Fibroblast of lung (primary cell): ENCODE measurements at regions not wholly inside any gene's neighbourhood (a gene's known extent, or its start where the extent isn't known, plus 50 kb on each side); places are given as distances from the start of the nearest gene placed in this dataset.

ENCODE experiments used
- DNase-seq, 2 donors: peaks; one replicate each; pipeline versions ENCODE4 v3.0.0 to v3.0.0-alpha.2; 2010; ENCODE audit warnings: low read depth in 2 of 2
- H2AFZ ChIP-seq: 2 replicates; pipeline ENCODE4 v1.5.1; 2012; ENCODE audit warnings: low read length, control low read depth, inconsistent platforms
- H3K27ac ChIP-seq: 2 replicates; pipeline ENCODE4 v1.5.1; 2011; ENCODE audit warnings: low read length, control low read depth; ENCODE audit not compliant: insufficient read depth
- H3K27me3 ChIP-seq: 2 replicates; pipeline ENCODE4 v1.5.1; 2011; ENCODE audit warnings: mild to moderate bottlenecking, low read length; ENCODE audit not compliant: control insufficient read depth, insufficient read depth
- H3K36me3 ChIP-seq: 2 replicates; pipeline ENCODE4 v1.5.1; 2011; ENCODE audit warnings: low read length; ENCODE audit not compliant: control insufficient read depth, insufficient read depth
- H3K4me1 ChIP-seq: 2 replicates; pipeline ENCODE4 v1.5.1; 2011; ENCODE audit warnings: low read length; ENCODE audit not compliant: control insufficient read depth, insufficient read depth; ENCODE audit errors: extremely low read depth
- H3K4me2 ChIP-seq: 2 replicates; pipeline ENCODE4 v1.5.1; 2011; ENCODE audit warnings: low read length, control low read depth; ENCODE audit not compliant: insufficient read depth; ENCODE audit errors: extremely low read depth
- H3K4me3 ChIP-seq, 4 experiments: fragments of 200-600 bp in 1 of 4; sonication (generic) in 1 of 4; replicated peaks in 1 of 4; 2 replicates each; pipeline ENCODE4 v1.5.1; 2011 to 2016; ENCODE audit warnings: low read length in 4 of 4, low read depth in 3 of 4, mild to moderate bottlenecking in 3 of 4, control low read depth in 2 of 4, inconsistent platforms in 1 of 4, mixed read lengths in 1 of 4; ENCODE audit not compliant: insufficient read depth in 1 of 4; ENCODE audit errors: control extremely low read depth in 1 of 4
- H3K79me2 ChIP-seq: 2 replicates; pipeline ENCODE4 v1.5.1; 2012; ENCODE audit warnings: mild to moderate bottlenecking, low read length, inconsistent platforms; ENCODE audit not compliant: control insufficient read depth, insufficient read depth
- H3K9ac ChIP-seq: 2 replicates; pipeline ENCODE4 v1.5.1; 2011; ENCODE audit warnings: mild to moderate bottlenecking, low read length, control low read depth; ENCODE audit not compliant: insufficient read depth
- H3K9me3 ChIP-seq: 2 replicates; pipeline ENCODE4 v1.5.1; 2012; ENCODE audit warnings: low read depth, low read length; ENCODE audit not compliant: control insufficient read depth, insufficient read depth
- H4K20me1 ChIP-seq: 2 replicates; pipeline ENCODE4 v1.5.1; 2011; ENCODE audit warnings: low read length; ENCODE audit not compliant: control insufficient read depth, insufficient read depth; ENCODE audit errors: extremely low read depth
- EZH2 ChIP-seq: IDR thresholded peaks from 2 replicates; pipeline ENCODE4 v1.5.1; 2012; ENCODE audit warnings: low read length, control low read depth, mild to moderate bottlenecking; ENCODE audit errors: missing control alignments
- TF ChIP-seq, protein P1 (sequence below), 2 donors: IDR thresholded peaks in 1 of 2; conservative IDR thresholded peaks in 1 of 2; 1 replicate in 1 of 2; 2 replicates in 1 of 2; pipeline ENCODE4 v1.5.1; 2011 to 2012; ENCODE audit warnings: low read length in 2 of 2, control low read depth in 1 of 2, inconsistent platforms in 1 of 2, low read depth in 1 of 2, mild to moderate bottlenecking in 1 of 2

DNA sequence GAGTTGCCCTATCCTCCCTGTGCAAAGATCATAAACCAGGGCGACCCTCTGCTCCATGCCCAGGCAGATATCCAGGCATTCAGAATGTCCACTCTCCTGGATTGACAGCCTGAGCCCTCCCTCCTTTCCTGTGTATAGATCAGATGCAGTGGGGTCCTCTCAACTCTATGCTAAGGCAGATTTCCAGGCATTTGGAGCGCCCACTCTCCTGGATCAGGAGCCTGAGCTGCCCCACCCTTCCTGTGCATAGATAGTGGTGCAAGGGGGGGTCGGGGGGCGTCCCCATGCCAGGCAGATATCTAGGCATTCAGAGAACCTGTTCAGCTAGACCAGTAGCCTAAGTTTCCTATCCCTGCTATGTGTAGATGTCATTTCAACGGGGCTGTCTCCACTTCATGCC is 941.1 kb downstream of the PCDH19 start:
- TF ChIP-seq, protein P1, sequence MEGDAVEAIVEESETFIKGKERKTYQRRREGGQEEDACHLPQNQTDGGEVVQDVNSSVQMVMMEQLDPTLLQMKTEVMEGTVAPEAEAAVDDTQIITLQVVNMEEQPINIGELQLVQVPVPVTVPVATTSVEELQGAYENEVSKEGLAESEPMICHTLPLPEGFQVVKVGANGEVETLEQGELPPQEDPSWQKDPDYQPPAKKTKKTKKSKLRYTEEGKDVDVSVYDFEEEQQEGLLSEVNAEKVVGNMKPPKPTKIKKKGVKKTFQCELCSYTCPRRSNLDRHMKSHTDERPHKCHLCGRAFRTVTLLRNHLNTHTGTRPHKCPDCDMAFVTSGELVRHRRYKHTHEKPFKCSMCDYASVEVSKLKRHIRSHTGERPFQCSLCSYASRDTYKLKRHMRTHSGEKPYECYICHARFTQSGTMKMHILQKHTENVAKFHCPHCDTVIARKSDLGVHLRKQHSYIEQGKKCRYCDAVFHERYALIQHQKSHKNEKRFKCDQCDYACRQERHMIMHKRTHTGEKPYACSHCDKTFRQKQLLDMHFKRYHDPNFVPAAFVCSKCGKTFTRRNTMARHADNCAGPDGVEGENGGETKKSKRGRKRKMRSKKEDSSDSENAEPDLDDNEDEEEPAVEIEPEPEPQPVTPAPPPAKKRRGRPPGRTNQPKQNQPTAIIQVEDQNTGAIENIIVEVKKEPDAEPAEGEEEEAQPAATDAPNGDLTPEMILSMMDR (conservative IDR thresholded peaks at IDR 0.05 in 1 of 2, IDR thresholded peaks at IDR 0.05 in 1 of 2; ENCODE audit: low read depth in 1 of 2, low read length in 2 of 2), result no peak
- TF ChIP-seq EZH2, result no peak
- Histone ChIP-seq H3K4me1 (no peaks in the 10 kb centered on the region), H3K79me2 (no peaks in the 10 kb centered on the region), H3K27me3 (no peaks in the 10 kb centered on the region), H3K4me3 (no peak overlapping the region), H2AFZ (no peak overlapping the region), H3K27ac (no peak overlapping the region), H3K4me2 (no peak overlapping the region), H4K20me1 (no peaks in the 10 kb centered on the region), H3K9ac (no peak overlapping the region), H3K36me3 (no peaks in the 10 kb centered on the region), H3K9me3 (no peaks in the 10 kb centered on the region)
- DNase-seq, result no peak

DNA sequence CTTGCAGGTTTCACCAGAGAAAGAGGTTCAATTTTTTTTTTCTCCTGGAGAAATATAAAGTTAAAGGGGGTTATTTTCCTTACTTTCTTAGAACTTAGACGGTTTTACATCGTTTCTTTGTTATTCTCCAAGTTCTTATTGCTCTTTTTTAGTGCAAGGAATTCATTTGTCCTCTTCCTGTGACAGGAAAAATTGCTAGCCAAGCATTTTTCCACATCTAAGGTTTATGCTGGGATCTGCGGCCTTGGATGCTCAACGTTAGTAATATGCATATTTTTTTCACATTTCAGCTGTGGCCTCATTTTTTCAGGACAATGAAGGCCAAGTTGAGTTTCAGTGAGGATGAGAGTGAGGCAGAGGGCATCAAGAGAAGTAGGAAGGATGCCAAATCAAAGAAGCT is 948.9 kb downstream of the PCDH19 start:
- H3K4me2 ChIP-seq, result no peak overlapping the region
- no peaks in the 10 kb centered on the region for H4K20me1 ChIP-seq
- no peak overlapping the region for H3K27ac ChIP-seq
- no peaks in the 10 kb centered on the region for H3K4me1 ChIP-seq
- no peak overlapping the region for H2AFZ ChIP-seq
- no peaks in the 10 kb centered on the region for H3K9me3 ChIP-seq
- TF ChIP-seq, protein P1 (conservative IDR thresholded peaks at IDR 0.05 in 1 of 2, IDR thresholded peaks at IDR 0.05 in 1 of 2; ENCODE audit: low read depth in 1 of 2, low read length in 2 of 2), result no peak
- TF ChIP-seq EZH2, result no peak
- H3K4me3 ChIP-seq, result no peak overlapping the region
- no peak overlapping the region for H3K9ac ChIP-seq
- no peaks in the 10 kb centered on the region for H3K79me2 ChIP-seq
- no peaks in the 10 kb centered on the region for H3K27me3 ChIP-seq
- no peaks in the 10 kb centered on the region for H3K36me3 ChIP-seq
- DNase-seq, result no peak

DNA sequence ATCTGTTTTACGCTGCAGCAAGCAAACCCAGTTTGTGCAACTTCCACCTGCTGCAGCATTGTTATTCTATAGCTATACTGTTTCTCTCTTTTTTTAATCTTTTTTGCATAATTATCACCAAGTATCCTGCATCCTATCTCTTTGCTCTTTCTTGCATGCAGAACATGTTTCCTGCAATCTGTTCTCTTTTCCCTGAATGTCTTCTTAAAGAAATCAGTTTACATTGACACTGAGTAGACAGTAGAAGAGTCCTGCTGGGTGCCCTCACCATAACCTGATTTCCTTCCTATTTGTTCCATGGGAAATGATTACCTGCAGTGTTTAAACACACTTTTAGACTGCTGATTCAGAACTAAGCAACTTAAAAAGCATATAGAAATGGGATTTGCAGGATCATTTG is 964.7 kb downstream of the PCDH19 start:
- no peaks in the 10 kb centered on the region for H3K9me3 ChIP-seq
- H2AFZ ChIP-seq, result no peak overlapping the region
- no peaks in the 10 kb centered on the region for H3K79me2 ChIP-seq
- H3K27me3 ChIP-seq, result no peaks in the 10 kb centered on the region
- no peak overlapping the region for H3K27ac ChIP-seq
- DNase-seq, result no peak
- H4K20me1 ChIP-seq, result no peaks in the 10 kb centered on the region
- no peaks in the 10 kb centered on the region for H3K4me1 ChIP-seq
- TF ChIP-seq, protein P1 (conservative IDR thresholded peaks at IDR 0.05 in 1 of 2, IDR thresholded peaks at IDR 0.05 in 1 of 2; ENCODE audit: low read depth in 1 of 2, low read length in 2 of 2), result no peak
- H3K4me3 ChIP-seq, result no peak overlapping the region
- no peak overlapping the region for H3K9ac ChIP-seq
- H3K4me2 ChIP-seq, result no peak overlapping the region
- no peaks in the 10 kb centered on the region for H3K36me3 ChIP-seq
